Neuronal stem cell (in vitro differentiated cells): ENCODE measurements at regions not wholly inside any gene's neighbourhood (a gene's known extent, or its start where the extent isn't known, plus 50 kb on each side); places are given as distances from the start of the nearest gene placed in this dataset.

Source experiments
- DNase-seq: peaks from one replicate; pipeline ENCODE4 v3.0.0-alpha.2; 2013; ENCODE audit warnings: low spot score
- H2AFZ ChIP-seq: one replicate; pipeline ENCODE4 v1.6.1; 2013; ENCODE audit warnings: mild to moderate bottlenecking, low read length, inconsistent platforms
- H2AK5ac ChIP-seq: 2 replicates; pipeline ENCODE4 v1.6.1; 2013; ENCODE audit warnings: low read depth, mild to moderate bottlenecking, inconsistent platforms, low read length, moderate library complexity, mixed read lengths
- H2BK120ac ChIP-seq: 2 replicates; pipeline ENCODE4 v1.6.1; 2013; ENCODE audit warnings: low read depth, mild to moderate bottlenecking, inconsistent platforms, low read length, moderate library complexity, mixed read lengths
- H2BK12ac ChIP-seq: one replicate; pipeline ENCODE4 v1.6.1; 2013; ENCODE audit warnings: low read length, inconsistent platforms
- H2BK15ac ChIP-seq: 2 replicates; pipeline ENCODE4 v1.6.1; 2013; ENCODE audit warnings: mild to moderate bottlenecking, low read length, inconsistent platforms, mixed read lengths
- H2BK5ac ChIP-seq: one replicate; pipeline ENCODE4 v1.6.1; 2013; ENCODE audit warnings: inconsistent platforms, mild to moderate bottlenecking, low read length, moderate library complexity
- H3K14ac ChIP-seq: one replicate; pipeline ENCODE4 v1.6.1; 2013; ENCODE audit warnings: low read length, inconsistent platforms
- H3K18ac ChIP-seq: 2 replicates; pipeline ENCODE4 v1.6.1; 2013; ENCODE audit warnings: low read length, inconsistent platforms
- H3K23ac ChIP-seq: 2 replicates; pipeline ENCODE4 v1.6.1; 2013; ENCODE audit warnings: low read depth, mild to moderate bottlenecking, mixed read lengths, low read length, inconsistent platforms; ENCODE audit not compliant: poor library complexity
- H3K27ac ChIP-seq: replicated peaks from 3 replicates; pipeline ENCODE4 v1.5.1; 2013; ENCODE audit warnings: low read length, inconsistent platforms
- H3K27me3 ChIP-seq, 3 experiments: 2 replicates each; pipeline ENCODE4 v1.6.1; 2013; ENCODE audit warnings: low read length in 3 of 3, mild to moderate bottlenecking in 2 of 3, inconsistent platforms in 1 of 3, low read depth in 1 of 3, mixed read lengths in 1 of 3, moderate library complexity in 1 of 3; ENCODE audit not compliant: control insufficient read depth in 3 of 3, insufficient read depth in 3 of 3
- H3K36me3 ChIP-seq, 2 donors: replicated peaks in 1 of 2; 2 replicates each; pipeline ENCODE4 v1.6.1; 2013; ENCODE audit warnings: low read length in 2 of 2; ENCODE audit not compliant: control insufficient read depth in 2 of 2, insufficient read depth in 2 of 2
- H3K4ac ChIP-seq: 2 replicates; pipeline ENCODE4 v1.6.1; 2013; ENCODE audit warnings: inconsistent platforms, mild to moderate bottlenecking, low read length, moderate library complexity
- H3K4me1 ChIP-seq, 2 donors: 1 replicate in 1 of 2; 2 replicates in 1 of 2; pipeline ENCODE4 v1.6.1; 2013; ENCODE audit warnings: low read length in 2 of 2, low read depth in 1 of 2; ENCODE audit not compliant: control insufficient read depth in 2 of 2, insufficient read depth in 1 of 2
- H3K4me2 ChIP-seq: one replicate; pipeline ENCODE4 v1.6.1; 2013; ENCODE audit warnings: mild to moderate bottlenecking, low read length, inconsistent platforms; ENCODE audit not compliant: insufficient read depth, poor library complexity, severe bottlenecking
- H3K4me3 ChIP-seq, 2 donors: 2 replicates each; pipeline ENCODE4 v1.5.1; 2013; ENCODE audit warnings: low read length in 2 of 2, mild to moderate bottlenecking in 2 of 2, inconsistent platforms in 1 of 2, moderate library complexity in 1 of 2
- H3K79me1 ChIP-seq: one replicate; pipeline ENCODE4 v1.6.1; 2013; ENCODE audit warnings: low read depth, mild to moderate bottlenecking, inconsistent platforms, low read length, moderate library complexity
- H3K9ac ChIP-seq: one replicate; pipeline ENCODE4 v1.6.1; 2013; ENCODE audit warnings: mild to moderate bottlenecking, low read depth, low read length, inconsistent platforms; ENCODE audit not compliant: poor library complexity
- H3K9me3 ChIP-seq, 2 donors: replicated peaks in 1 of 2; 2 replicates each; pipeline versions ENCODE3 to v1.6.1; 2013; ENCODE audit warnings: low read length in 2 of 2, mild to moderate bottlenecking in 2 of 2, inconsistent platforms in 1 of 2, low read depth in 1 of 2, mixed read lengths in 1 of 2, moderate library complexity in 1 of 2; ENCODE audit not compliant: control insufficient read depth in 2 of 2, insufficient read depth in 1 of 2
- H4K8ac ChIP-seq: one replicate; pipeline ENCODE4 v1.6.1; 2013; ENCODE audit warnings: low read depth, mild to moderate bottlenecking, inconsistent platforms, low read length, moderate library complexity
- H4K91ac ChIP-seq: one replicate; pipeline ENCODE4 v1.6.1; 2013; ENCODE audit warnings: low read length, low read depth, mild to moderate bottlenecking, inconsistent platforms; ENCODE audit not compliant: poor library complexity
- WGBS, 2 donors: extraction: QIAGEN DNeasy Blood & Tissue Kit; methylation state at CpG; one replicate each; pipeline ENCODE4 v1.1.7; 2013; ENCODE audit warnings: missing lambda C conversion rate in 2 of 2, mixed read lengths in 1 of 2; ENCODE audit not compliant: insufficient read length in 2 of 2, insufficient replicate concordance in 1 of 2; ENCODE audit errors: extremely low coverage in 2 of 2; 5-methylcytosine and 5-hydroxymethylcytosine counted together

DNA sequence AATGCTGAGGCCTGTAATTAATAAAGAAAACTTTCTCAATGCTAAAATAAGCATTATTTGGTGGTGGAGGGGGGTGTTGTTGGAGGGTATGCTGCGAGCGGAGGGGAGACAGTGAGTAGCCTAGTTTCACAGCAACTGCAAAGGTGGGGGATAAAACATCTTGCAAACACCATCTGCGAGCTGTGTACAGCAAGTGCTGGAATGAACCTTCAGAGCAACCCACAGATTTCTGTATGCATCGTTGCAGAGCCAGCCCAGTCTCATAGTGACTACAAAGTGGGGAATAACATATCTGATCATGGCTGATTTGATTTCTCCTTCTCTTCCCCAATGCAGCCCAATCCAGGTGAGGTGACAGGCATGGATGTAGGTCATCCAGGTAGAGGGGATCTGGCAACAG is 80.7 kb upstream of the COG2 start:
- peaks cover 0 to 8% (median 0%) of the 10 kb centered on the region in 3 experiments for H3K27me3 ChIP-seq
- H2BK12ac ChIP-seq: no peak overlapping the region
- no peak overlapping the region for H3K23ac ChIP-seq
- no peaks in the 10 kb centered on the region for H3K79me1 ChIP-seq
- no CpG with 5 or more reads among the region's 4 CpGs for WGBS, 2 donors
- H3K14ac ChIP-seq: no peak overlapping the region
- H3K4me1 ChIP-seq: peaks cover 5 to 11% of the 10 kb centered on the region in 2 donors
- no peak overlapping the region for H4K91ac ChIP-seq
- H2BK120ac ChIP-seq: no peak overlapping the region
- H3K4me2 ChIP-seq: no peak overlapping the region
- no peak overlapping the region for H2BK5ac ChIP-seq
- no peak overlapping the region for H4K8ac ChIP-seq
- H3K4ac ChIP-seq: no peak overlapping the region
- no peak overlapping the region for H3K27ac ChIP-seq
- no peak overlapping the region for H2AK5ac ChIP-seq
- H2AFZ ChIP-seq: no peak overlapping the region
- H3K9me3 ChIP-seq: no peaks in the 10 kb centered on the region
- DNase-seq: no peak
- H3K9ac ChIP-seq: no peak overlapping the region
- no peak overlapping the region for H3K18ac ChIP-seq
- H3K36me3 ChIP-seq: no peaks in the 10 kb centered on the region
- H2BK15ac ChIP-seq: no peak overlapping the region
- H3K4me3 ChIP-seq: no peak overlapping the region

- Histone ChIP-seq H3K4me3 (no peak overlapping the region), H3K23ac (no peak overlapping the region), H2BK5ac (no peak overlapping the region), H3K18ac (no peak overlapping the region), H3K4ac (no peak overlapping the region), H2BK12ac (no peak overlapping the region), H3K9me3 (no peaks in the 10 kb centered on the region), H2AK5ac (no peak overlapping the region), H3K79me1 (no peaks in the 10 kb centered on the region), H2AFZ (no peak overlapping the region), H3K14ac (no peak overlapping the region), H3K9ac (no peak overlapping the region), H3K27me3 (peaks cover 0 to 8% (median 0%) of the 10 kb centered on the region in 3 experiments), H3K4me1 (peaks cover 3 to 8% of the 10 kb centered on the region in 2 donors), H2BK120ac (no peak overlapping the region), H3K36me3 (no peaks in the 10 kb centered on the region), H4K91ac (no peak overlapping the region), H3K4me2 (no peak overlapping the region), H4K8ac (no peak overlapping the region), H3K27ac (no peak overlapping the region), H2BK15ac (no peak overlapping the region)
- no CpG with 5 or more reads among the region's 5 CpGs for WGBS, 2 donors
- DNase-seq: no peak
These were observed 84.0 kb upstream of the COG2 start for GRCh38 chr1:230558324-230558723.

GRCh38 chr1:230556453-230556852 is 85.8 kb upstream of the COG2 start:
- Histone ChIP-seq H3K36me3 (no peaks in the 10 kb centered on the region), H3K14ac (no peak overlapping the region), H3K4ac (no peak overlapping the region), H2BK120ac (no peak overlapping the region), H4K91ac (no peak overlapping the region), H3K9me3 (no peaks in the 10 kb centered on the region), H3K23ac (no peak overlapping the region), H3K9ac (no peak overlapping the region), H2BK5ac (no peak overlapping the region), H2BK15ac (no peak overlapping the region), H2AFZ (no peak overlapping the region), H2BK12ac (no peak overlapping the region), H3K79me1 (no peaks in the 10 kb centered on the region), H3K27ac (no peak overlapping the region), H3K27me3 (no peaks in the 10 kb centered on the region), H3K4me1 (peaks cover 2 to 3% of the 10 kb centered on the region in 2 donors), H3K4me2 (no peak overlapping the region), H2AK5ac (no peak overlapping the region), H4K8ac (no peak overlapping the region), H3K18ac (no peak overlapping the region), H3K4me3 (no peak overlapping the region)
- no CpG with 5 or more reads among the region's 5 CpGs for WGBS, 2 donors
- DNase-seq: no peak

GRCh38 chr1:230555814-230556213 is 86.5 kb upstream of the COG2 start:
- Histone ChIP-seq H2BK120ac (no peak overlapping the region), H3K27me3 (no peaks in the 10 kb centered on the region)
- WGBS, 2 donors: no CpG with 5 or more reads among the region's 1 CpG

More at GRCh38 chr1:230555814-230556213, 86.5 kb upstream of the COG2 start:
- no peak overlapping the region for H4K91ac ChIP-seq
- H2AFZ ChIP-seq: no peak overlapping the region
- no peaks in the 10 kb centered on the region for H3K36me3 ChIP-seq
- no peak overlapping the region for H3K14ac ChIP-seq
- no peaks in the 10 kb centered on the region for H3K9me3 ChIP-seq
- no peak overlapping the region for H3K27ac ChIP-seq
- H4K8ac ChIP-seq: no peak overlapping the region
- no peak overlapping the region for H2BK5ac ChIP-seq
- H2BK12ac ChIP-seq: no peak overlapping the region
- H2BK15ac ChIP-seq: no peak overlapping the region
- H3K9ac ChIP-seq: no peak overlapping the region
- H3K4me3 ChIP-seq: no peak overlapping the region
- no peaks in the 10 kb centered on the region for H3K79me1 ChIP-seq
- no peak overlapping the region for H3K23ac ChIP-seq
- peaks cover under 1 to 3% of the 10 kb centered on the region in 2 donors for H3K4me1 ChIP-seq
- no peak overlapping the region for H3K4me2 ChIP-seq
- no peak overlapping the region for H3K4ac ChIP-seq
- H3K18ac ChIP-seq: no peak overlapping the region
- H2AK5ac ChIP-seq: no peak overlapping the region
- DNase-seq: no peak
